ENCODE measurements at regions not wholly inside any gene's neighbourhood (a gene's known extent, or its start where the extent isn't known, plus 50 kb on each side); places are given as distances from the start of the nearest gene placed in this dataset.

- ChIA-PET CTCF (interaction anchor here (0.7 to 2.1 kb wide), 9 partner anchors 9 to 363 kb away, joined by 3 to 10 read pairs (median 4); no protein-coding TSS in a partner anchor), POLR2A (interaction anchor here (1.0 to 1.6 kb wide), 3 partner anchors 9 to 121 kb away, joined by 4 to 14 read pairs (median 5); partner anchors contain the start of gene IRF2BP2)
- no peaks in the 10 kb centered on the region for H3K27me3 ChIP-seq (ENCODE audit: control insufficient read depth in 1 of 2, insufficient read depth in 2 of 2, low read length in 2 of 2)
- H3K27ac Mint-ChIP-seq = peak overlapping the region; percentile 83
- no peaks in the 10 kb centered on the region for H3K27me3 Mint-ChIP-seq
- no peaks in the 10 kb centered on the region for H3K9me3 Mint-ChIP-seq
- H3K4me3 Mint-ChIP-seq = peak overlapping the region; percentile 9
- peak; percentile 77 for ATAC-seq (ENCODE audit: poor library complexity)
- no peak overlapping the region for H3K4me3 ChIP-seq (ENCODE audit: low read length)
- peaks cover 67% of the 10 kb centered on the region for H3K4me1 Mint-ChIP-seq (ENCODE audit: low read depth)
- no peaks in the 10 kb centered on the region for H3K36me3 Mint-ChIP-seq (ENCODE audit: low read depth)
- H3K4me1 ChIP-seq (ENCODE audit: insufficient read depth, low read length) = peaks cover 71% of the 10 kb centered on the region
- peak overlapping the region; percentile 44 to 67 for H3K27ac ChIP-seq (ENCODE audit: low read depth in 1 of 2, low read length in 2 of 2)
- peak in 11 of 14 experiments; percentile 13 to 84 (median 45) for DNase-seq
- no peaks in the 10 kb centered on the region for H3K9me3 ChIP-seq (ENCODE audit: control insufficient read depth in 1 of 2, insufficient read depth in 1 of 2, low read length in 2 of 2)
- TF ChIP-seq CTCF (IDR thresholded peaks at IDR 0.05) = no peak
- H3K36me3 ChIP-seq (ENCODE audit: insufficient read depth, low read length) = no peaks in the 10 kb centered on the region
- intact Hi-C loops (cut with DNase I, micrococcal nuclease) = loop anchor here (1.0 to 5.0 kb wide), 3 partner anchors 28 to 231 kb away; no protein-coding TSS in a partner anchor
These were observed 121.0 kb upstream of the IRF2BP2 start for GRCh38 chr1:234730770-234731568.

GRCh38 chr1:234730475-234730769 lies 120.4 kb upstream of the IRF2BP2 start:
- no peak for ATAC-seq (ENCODE audit: poor library complexity)
- Histone ChIP-seq H3K4me3 (ENCODE audit: low read length) (no peak overlapping the region), H3K27me3 (ENCODE audit: control insufficient read depth in 1 of 2, insufficient read depth in 2 of 2, low read length in 2 of 2) (no peaks in the 10 kb centered on the region), H3K36me3 (ENCODE audit: insufficient read depth, low read length) (no peaks in the 10 kb centered on the region), H3K9me3 (ENCODE audit: control insufficient read depth in 1 of 2, insufficient read depth in 1 of 2, low read length in 2 of 2) (no peaks in the 10 kb centered on the region), H3K4me1 (ENCODE audit: insufficient read depth, low read length) (peaks cover 76% of the 10 kb centered on the region), H3K27ac (ENCODE audit: low read depth in 1 of 2, low read length in 2 of 2) (peak overlapping the region; percentile 44 to 67)
- H3K9me3 Mint-ChIP-seq = no peaks in the 10 kb centered on the region
- intact Hi-C loops (cut with DNase I, micrococcal nuclease) = loop anchor here (1.0 to 5.0 kb wide), 2 partner anchors 208 to 232 kb away; no protein-coding TSS in a partner anchor
- CTCF ChIA-PET = interaction anchor here (0.7 to 2.1 kb wide), 9 partner anchors 8 to 363 kb away, joined by 3 to 10 read pairs (median 4); no protein-coding TSS in a partner anchor
- no peak overlapping the region for H3K4me3 Mint-ChIP-seq
- no peaks in the 10 kb centered on the region for H3K27me3 Mint-ChIP-seq
- peak overlapping the region; percentile 83 for H3K27ac Mint-ChIP-seq
- H3K36me3 Mint-ChIP-seq (ENCODE audit: low read depth) = no peaks in the 10 kb centered on the region
- H3K4me1 Mint-ChIP-seq (ENCODE audit: low read depth) = peaks cover 71% of the 10 kb centered on the region
- POLR2A ChIA-PET = interaction anchor here (1.0 to 1.6 kb wide), 3 partner anchors 8 to 121 kb away, joined by 4 to 14 read pairs (median 5); partner anchors contain the start of gene IRF2BP2
- TF ChIP-seq CTCF (IDR thresholded peaks at IDR 0.05) = no peak
- no peak for DNase-seq

DNA sequence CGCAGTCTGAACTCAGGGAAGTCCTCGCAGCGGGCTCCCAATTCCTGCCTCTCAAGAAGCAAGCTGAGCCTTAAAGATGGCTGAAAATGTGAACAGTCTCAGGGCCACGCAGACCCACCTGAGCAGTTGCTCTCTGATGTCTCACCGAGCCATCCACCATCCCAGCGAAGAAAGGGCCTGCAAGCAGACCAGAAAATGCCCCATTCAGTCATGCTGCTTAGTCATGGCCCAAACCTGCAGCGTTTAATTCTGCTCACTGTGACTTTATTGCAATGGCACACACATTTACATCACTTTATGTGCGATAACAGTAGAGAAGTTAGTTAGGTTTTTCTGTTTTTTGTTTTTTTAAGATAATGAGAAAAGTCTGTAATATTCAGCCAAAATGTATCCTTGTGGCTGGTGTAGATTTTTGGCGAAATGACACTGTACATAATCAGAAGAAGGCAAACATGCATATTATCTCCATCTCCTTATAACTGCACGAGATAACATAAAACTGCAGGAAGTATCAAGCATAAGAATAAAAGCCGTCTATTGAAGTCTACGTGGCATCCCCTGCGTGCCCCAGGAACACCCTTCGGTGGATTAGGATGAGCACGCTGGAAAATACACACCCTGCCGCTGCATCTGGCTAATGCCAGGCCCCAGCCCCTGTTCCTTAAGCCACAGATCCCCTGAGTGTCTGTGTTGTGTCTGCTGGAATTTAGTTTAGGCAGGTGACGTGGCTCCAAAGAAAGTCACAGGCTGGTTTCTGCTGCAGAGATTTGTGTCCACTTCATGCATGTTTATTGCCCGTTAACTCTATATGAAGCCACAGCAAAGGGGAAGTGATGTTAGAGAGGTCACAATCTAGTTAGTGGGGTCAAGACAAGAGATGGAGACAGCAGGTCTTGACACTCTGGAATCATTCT lies 119.8 kb upstream of the IRF2BP2 start:
- intact Hi-C loops (cut with DNase I, micrococcal nuclease) = loop anchor here (1.0 to 10.0 kb wide), 3 partner anchors 195 to 232 kb away; no protein-coding TSS in a partner anchor
- H3K27me3 ChIP-seq (ENCODE audit: control insufficient read depth in 1 of 2, insufficient read depth in 2 of 2, low read length in 2 of 2) = no peaks in the 10 kb centered on the region
- ATAC-seq (ENCODE audit: poor library complexity) (no peak), DNase-seq (no peak)
- POLR2A ChIA-PET = interaction anchor here (1.1 to 1.6 kb wide), 2 partner anchors 118 kb away, joined by 3 to 14 read pairs; no protein-coding TSS in a partner anchor
- Mint-ChIP-seq H3K27ac (peak overlapping the region; percentile 83), H3K36me3 (ENCODE audit: low read depth) (no peaks in the 10 kb centered on the region), H3K4me1 (ENCODE audit: low read depth) (peaks cover 77% of the 10 kb centered on the region), H3K27me3 (no peaks in the 10 kb centered on the region), H3K9me3 (no peaks in the 10 kb centered on the region), H3K4me3 (no peak overlapping the region)
- CTCF ChIA-PET = interaction anchor here (0.8 to 2.1 kb wide), 5 partner anchors 8 to 364 kb away, joined by 3 to 10 read pairs (median 5); no protein-coding TSS in a partner anchor
- peak overlapping the region; percentile 16 to 44 for H3K27ac ChIP-seq (ENCODE audit: low read depth in 1 of 2, low read length in 2 of 2)
- no peak overlapping the region for H3K4me3 ChIP-seq (ENCODE audit: low read length)
- H3K36me3 ChIP-seq (ENCODE audit: insufficient read depth, low read length) = no peaks in the 10 kb centered on the region
- peaks cover 78% of the 10 kb centered on the region for H3K4me1 ChIP-seq (ENCODE audit: insufficient read depth, low read length)
- TF ChIP-seq CTCF (IDR thresholded peaks at IDR 0.05) = no peak
- H3K9me3 ChIP-seq (ENCODE audit: control insufficient read depth in 1 of 2, insufficient read depth in 1 of 2, low read length in 2 of 2) = no peaks in the 10 kb centered on the region
